NCI-H69 (cell line): ENCODE measurements at regions not wholly inside any gene's neighbourhood (a gene's known extent, or its start where the extent isn't known, plus 50 kb on each side); places are given as distances from the start of the nearest gene placed in this dataset.

Source experiments
- DNase-seq: peaks from one replicate; lab custom pipeline; 2025; lab: John Stamatoyannopoulos, UW

DNA sequence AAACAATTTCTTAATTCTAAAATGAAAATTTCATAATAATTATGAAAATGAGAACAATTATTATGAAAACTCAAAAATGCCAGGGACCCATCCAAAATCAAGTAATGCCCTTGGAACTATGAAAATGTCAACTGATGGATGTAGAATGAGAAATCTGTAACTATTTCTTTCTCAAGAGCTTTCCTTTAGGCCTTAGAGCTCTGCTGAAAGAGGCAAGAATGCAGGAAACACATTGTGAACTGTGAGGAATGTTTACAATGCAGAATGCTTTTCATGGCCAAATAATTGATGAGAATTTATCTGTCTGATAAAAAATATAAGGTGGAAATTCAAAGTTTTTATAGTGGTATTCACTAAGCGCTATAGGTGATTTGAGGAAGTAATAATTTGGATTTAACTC, 207.1 kb upstream of the PCDH18 start:
- no peak for DNase-seq

DNA sequence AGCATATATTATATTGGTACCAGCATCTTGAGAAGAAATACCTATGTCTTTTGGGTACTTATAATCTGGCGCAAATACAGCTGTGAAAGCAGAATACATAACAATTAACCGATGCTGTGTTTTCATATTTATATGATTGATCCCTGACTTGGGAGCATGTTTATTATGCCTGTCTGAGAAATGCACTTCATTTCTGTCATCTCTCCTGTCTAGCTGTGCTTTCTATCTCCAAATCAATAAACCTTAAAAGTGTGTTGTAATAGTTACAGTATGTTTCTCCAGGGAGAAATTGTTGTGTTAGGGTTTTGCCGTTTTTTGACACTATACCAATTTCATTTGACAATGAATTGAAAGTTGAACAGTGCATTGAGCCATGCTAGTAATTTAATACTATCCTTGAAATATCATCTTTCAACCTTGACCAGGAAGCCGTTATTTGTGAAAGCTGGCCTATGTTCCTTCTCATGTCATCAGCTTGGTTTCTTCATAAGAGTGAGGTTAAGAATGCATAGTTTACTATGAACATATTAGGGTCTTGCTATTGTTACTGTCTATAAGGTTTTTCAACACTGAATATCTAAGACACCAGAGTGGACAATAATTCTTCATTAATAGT, 206.2 kb upstream of the PCDH18 start:
- no peak for DNase-seq

DNA sequence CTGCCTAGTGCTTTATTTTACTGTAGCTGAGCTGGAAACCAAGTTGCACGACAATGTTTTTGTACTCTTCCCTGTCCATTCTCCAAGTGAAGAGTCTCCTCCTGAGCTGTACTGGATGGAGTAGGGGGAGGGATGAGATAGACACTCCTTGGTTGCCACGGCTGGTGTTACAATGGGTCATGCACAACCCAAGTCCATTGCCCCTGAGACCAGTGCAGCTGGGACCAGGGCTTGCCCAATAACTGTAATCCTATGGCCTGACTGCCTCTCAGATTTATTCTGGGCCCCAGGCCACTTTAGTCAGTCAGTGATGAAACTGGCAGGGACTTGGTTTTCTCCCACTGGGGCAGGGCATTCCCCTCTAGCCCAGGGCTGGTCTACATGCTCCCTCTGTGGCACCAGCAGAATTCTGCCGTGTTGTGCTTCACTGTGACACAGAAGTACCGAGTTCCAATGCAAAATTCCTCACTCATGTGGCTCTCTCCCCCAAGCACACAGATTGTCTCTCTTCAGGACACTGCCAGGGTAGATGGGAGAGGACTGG, 203.3 kb upstream of the PCDH18 start:
- no peak for DNase-seq

- DNase-seq: peak; percentile 20
Measured at GRCh38 chr4:137733174-137734141, 201.2 kb upstream of the PCDH18 start.

DNA sequence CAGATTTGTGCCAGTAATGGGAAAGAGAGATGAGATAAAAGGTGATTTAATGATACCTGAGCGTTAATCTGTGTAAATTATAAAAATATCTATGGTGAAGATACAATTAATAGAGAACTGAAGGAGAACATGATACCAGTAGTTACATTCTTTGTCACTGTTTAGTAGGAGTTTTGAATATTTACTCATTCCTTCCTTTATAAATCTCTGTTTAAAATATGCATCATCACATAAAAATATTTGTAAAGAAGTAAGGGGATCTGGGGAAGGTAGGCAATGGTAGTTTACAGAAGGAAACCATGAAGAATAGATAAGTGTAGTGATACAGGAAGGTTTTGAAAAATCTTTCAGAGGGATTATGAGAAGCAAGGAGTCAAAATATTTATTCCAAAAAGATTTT, 190.6 kb upstream of the PCDH18 start:
- no peak for DNase-seq

- DNase-seq: no peak
Measured at GRCh38 chr4:137711502-137711901, 179.2 kb upstream of the PCDH18 start.

GRCh38 chr4:137707626-137708025, 175.3 kb upstream of the PCDH18 start:
- DNase-seq: peak; percentile 53

DNA sequence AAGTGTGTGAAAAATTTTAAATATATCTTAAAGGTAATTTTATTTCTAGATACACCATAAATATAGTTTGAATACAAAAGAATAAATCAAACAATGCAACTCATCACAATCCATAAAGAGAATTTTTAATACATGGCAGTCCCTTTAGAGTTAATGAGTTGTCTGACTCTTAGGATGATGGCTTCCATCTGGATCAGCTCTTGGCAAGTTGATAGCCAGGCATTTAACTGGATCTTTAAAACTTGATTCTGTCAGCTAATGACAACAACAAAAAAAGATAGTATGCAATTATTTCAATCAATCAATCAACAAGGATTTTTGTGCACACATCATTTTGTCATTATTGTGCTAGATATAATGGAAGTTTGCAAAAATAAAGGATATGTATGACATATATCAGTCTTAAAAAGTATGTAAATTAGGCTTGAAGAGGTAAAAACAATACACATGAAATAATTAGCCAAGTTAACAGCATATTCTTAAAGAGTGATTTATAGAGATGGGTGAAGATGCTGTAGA, 174.9 kb upstream of the PCDH18 start:
- DNase-seq: peak; percentile 64

- no peak for DNase-seq
Measured at GRCh38 chr4:137705171-137705783, 173.0 kb upstream of the PCDH18 start.

GRCh38 chr4:137703195-137703594, 170.9 kb upstream of the PCDH18 start:
- peak; percentile 95 for DNase-seq

DNA sequence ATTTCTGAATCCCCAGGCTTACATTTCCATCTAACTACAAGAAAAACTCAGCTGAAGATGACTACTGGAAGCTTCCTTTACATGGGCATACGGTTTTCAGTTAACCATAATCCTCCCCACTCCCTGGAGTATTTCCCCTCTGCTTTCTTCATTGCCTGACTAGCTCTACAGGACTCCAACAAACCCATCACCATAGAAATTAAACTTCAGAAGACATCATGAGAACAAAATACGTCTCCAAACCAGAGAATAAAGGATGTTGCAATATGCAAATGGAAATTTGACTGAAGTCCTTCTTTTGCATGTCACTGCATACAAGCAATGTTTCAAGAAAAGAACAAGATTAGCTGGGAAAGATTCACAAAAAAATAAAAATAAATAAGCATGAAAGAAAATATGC, 170.2 kb upstream of the PCDH18 start:
- peak; percentile 18 for DNase-seq

GRCh38 chr4:137701401-137701800, 169.1 kb upstream of the PCDH18 start:
- DNase-seq: no peak

GRCh38 chr4:137700751-137701150, 168.5 kb upstream of the PCDH18 start:
- DNase-seq: no peak

GRCh38 chr4:137700072-137700471, 167.8 kb upstream of the PCDH18 start:
- DNase-seq: peak; percentile 20

DNA sequence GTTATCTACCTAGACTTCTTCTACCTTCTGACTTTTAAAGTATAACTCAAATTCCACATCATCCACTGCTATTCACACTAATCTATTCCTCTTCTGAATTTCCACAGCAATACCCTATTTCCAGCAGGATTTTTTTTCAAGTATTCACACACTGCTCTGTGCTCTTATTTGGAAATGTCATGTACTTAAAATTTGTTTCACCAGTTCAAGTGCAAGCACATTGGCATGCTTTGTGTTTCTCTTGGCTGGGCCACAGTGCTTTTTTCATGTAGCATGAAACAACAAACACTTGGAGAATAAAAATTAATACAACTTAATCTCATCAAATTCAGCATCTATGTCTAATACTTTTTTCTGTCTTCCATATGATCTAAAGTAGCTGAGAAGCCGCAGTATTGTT, 161.8 kb upstream of the PCDH18 start:
- DNase-seq: no peak

- no peak for DNase-seq
Measured at GRCh38 chr4:137693641-137694040, 161.3 kb upstream of the PCDH18 start.

DNA sequence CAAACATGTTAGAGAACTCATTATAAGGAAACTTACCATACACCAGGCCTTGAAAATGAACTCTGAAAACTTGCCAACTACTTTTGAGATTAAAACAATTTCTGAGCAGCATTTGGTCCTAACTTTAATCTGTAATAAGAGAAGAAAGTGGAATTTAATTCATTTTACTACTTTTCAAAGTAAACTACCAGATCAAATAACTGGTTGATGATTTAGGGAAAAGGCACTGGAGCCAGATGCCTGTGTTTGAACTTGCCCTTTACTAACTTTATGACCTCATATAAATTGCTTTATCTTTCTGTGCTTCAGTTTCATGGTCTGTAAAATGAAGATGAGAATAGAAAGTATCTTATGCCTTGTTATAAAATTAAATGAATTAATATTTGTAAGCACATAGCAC, 159.9 kb upstream of the PCDH18 start:
- no peak for DNase-seq

- no peak for DNase-seq
Measured at GRCh38 chr4:137688651-137689050, 156.4 kb upstream of the PCDH18 start.

DNA sequence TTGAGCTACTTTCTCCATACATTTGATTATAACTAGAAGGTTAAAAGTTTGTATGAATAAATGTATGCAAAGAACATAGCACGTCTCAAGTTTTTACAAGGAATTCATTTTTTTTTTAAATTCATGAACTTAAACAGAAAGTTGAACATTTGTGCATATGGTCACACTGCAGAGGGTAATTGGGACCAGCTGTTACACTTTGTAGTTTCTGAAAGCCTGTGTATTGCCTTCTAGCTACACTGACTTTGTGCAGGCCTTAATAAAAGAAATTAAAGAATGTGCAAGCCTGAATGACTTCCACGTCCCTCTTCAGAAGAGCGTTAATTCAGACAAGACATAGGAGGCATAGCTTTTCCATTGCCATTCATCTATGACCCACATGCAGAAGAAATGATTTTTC, 153.1 kb upstream of the PCDH18 start:
- DNase-seq: peak; percentile 52

DNA sequence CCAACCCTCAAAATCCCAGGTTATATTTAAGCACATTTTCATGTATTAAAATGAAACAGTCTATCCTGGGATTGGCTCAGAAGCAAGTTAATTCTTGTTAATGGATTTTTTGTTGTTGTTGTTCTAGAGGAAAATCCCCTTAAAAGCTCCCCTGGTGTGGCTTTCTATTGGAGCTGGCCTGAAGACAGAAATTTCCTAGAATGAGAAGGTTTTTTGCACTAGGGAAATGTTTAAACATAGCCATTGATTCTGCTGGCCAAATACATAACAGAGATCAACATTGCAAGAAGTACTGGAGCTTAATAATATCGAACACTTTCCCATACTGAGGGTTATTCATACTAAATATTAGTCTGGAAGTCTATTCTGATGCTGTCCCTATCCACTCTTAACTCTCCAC, 148.8 kb upstream of the PCDH18 start:
- DNase-seq: no peak

DNA sequence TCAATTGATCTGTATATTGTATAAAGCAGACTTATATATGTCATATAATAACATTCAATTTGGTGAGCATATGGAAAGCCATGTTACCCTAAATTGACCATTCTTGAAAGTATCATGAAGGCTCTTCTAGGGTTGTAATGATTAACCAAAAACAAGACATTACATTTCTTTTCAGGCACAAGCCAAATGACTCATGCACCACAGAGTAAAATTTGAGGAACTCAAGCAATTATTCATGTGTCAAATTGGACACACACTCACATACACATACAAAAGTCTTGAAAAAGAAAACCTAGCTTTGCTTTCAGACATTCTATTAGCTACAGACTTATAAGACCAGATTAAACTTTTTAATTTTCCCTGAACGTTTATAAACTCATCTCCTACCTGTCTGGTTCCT, 146.5 kb upstream of the PCDH18 start:
- DNase-seq: no peak

- no peak for DNase-seq
Measured at GRCh38 chr4:137677863-137678262, 145.6 kb upstream of the PCDH18 start.
